Left hindlimb (tissue), 1 donor: ENCODE measurements at regions not wholly inside any gene's neighbourhood (a gene's known extent, or its start where the extent isn't known, plus 50 kb on each side); places are given as distances from the start of the nearest gene placed in this dataset.
A peak's percentile ranks its signal among the peaks of the same experiment; 100 is the strongest.

Experiments used
- DNase-seq: peaks from one replicate; pipeline ENCODE4 v3.0.0-alpha.2; 2018

- DNase-seq: no peak
These were observed 117.2 kb upstream of the SPRED2 start for GRCh38 chr2:65549631-65550030.

DNA sequence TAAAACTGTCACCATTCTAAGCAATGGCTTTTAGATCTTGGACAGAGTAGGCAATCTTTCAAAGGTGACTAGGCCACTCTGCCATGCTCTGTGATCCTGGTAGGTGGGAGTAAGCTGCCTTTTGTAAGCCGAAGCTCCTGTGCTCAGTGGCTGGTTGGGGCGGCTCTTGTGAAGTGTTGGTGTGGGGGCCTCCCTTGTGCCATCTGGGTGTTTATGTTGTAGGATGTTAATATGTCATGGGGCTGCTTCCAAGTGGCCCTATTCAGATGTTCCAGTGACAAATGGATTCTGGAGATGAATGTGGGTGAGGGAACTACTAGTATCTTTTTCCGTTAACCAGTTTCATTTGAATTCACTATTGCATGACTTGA, 116.8 kb upstream of the SPRED2 start:
- no peak for DNase-seq

GRCh38 chr2:65548576-65549256, 116.3 kb upstream of the SPRED2 start:
- DNase-seq: no peak

DNA sequence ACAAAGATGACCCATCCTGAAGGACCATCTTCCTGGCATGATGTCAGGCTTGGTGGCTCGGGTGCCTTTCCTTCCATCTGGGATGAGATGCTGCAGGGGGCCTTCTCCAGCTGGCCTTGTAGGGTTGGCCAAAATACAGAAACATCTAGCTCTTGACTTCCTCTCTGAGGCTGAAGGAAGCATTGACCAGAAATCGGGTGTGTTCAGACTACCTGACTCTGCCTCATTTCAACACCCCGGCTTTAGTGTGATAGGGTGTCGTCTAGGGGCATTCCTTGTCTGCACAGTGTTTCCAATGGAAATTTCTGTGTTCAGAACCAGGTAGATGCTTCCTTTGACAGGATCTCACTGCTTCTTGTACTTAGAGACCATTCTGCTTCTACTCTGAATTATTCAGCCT, 115.7 kb upstream of the SPRED2 start:
- no peak for DNase-seq

GRCh38 chr2:65545837-65546805, 113.7 kb upstream of the SPRED2 start:
- no peak for DNase-seq

GRCh38 chr2:65541773-65542172, 109.4 kb upstream of the SPRED2 start:
- no peak for DNase-seq

DNA sequence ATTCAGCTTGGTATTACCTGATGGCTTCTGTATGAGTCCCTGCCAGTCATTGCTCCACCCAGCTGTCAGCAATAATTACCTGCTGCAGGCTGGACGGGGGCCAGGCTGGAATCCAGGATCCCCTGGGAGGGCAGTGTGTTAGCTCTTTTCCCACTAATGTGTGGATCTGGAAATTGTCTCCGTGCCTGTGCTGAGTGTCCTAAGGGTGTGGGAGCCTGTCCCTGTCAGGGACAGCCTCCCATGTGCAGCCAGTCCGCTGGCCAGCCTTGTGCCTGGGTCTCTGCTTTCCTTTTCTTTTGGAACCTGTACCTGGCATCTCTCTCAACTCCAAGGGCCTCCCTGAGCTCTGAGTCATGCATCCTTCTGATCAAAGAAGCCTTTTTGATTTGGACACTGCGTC, 107.2 kb upstream of the SPRED2 start:
- DNase-seq: no peak

GRCh38 chr2:65537651-65538385, 105.4 kb upstream of the SPRED2 start:
- no peak for DNase-seq

DNA sequence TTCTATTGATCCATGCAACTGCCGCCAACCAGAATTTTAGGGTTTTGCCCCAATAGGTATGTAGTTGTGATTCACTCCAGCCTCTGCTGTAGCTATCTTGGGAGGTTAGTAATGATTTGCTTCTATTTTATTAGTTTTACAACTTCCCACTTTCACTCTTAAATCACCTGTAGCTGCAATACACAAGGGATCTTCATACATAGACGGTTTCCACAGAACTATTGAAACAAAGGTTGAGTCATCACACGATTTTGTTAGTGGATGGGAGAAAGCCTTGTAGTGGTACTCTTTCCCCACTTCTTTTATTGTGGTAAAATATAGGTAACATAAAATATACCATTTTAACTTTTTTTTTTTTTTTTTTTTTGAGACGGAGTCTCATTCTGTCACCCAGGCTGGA, 104.2 kb upstream of the SPRED2 start:
- no peak for DNase-seq

DNA sequence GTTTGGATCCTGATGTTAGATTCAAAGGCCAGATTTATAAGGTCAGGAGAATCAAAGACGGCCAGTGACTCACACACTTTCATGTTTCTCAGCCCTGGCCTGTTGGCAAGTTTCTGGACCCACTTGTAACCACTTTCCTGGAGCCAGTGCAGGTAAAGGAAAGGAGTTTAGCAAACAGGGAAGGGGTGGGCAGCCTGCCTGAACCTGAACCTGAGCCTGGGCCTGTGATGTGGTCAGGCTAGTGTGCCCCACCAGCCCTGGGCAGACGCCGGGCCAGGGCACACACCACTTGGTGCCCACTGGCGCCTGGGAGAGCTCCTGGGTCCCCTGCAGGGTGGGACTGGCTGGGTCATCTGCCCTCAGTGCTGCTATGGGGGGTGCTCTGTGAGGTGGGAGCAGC, 100.5 kb upstream of the SPRED2 start:
- no peak for DNase-seq

DNA sequence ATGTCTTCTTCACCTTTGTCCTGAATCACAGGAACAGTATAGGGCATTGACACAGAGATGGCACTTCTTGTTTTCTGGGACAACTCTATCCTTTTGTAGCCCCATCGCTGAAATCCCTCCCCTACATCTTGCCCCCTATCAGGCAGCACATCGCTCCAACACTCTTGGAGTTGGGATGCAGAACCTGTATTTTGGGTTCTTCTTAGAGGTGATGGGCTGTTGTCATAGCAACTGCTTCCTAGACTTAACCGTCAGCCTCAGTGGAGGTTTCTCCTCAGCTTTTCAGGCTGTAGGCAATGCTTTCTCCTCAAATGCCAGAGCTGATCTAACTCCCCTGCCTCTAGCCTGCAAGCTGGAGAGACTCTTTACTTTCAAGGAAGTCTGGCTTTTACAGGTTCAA, 99.9 kb upstream of the SPRED2 start:
- no peak for DNase-seq

GRCh38 chr2:65530547-65531320, 98.3 kb upstream of the SPRED2 start:
- no peak for DNase-seq

- no peak for DNase-seq
These were observed 97.0 kb upstream of the SPRED2 start for GRCh38 chr2:65529419-65529818.

DNA sequence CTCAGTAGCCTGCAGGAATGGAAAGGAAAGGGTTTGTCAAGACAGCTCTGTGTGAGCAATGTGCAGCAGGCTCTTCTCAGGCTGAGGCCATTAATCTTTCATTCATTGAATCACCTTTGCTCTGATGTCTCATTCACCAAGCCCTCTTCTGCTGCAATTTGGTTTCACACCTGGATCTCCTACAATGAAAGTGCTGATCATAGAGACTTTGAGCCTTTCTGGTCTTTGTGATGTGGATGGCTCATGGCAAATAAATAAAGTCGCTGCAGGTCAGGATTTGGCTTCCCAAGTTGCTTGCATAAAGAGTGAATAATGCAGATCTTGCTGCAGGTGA, 95.8 kb upstream of the SPRED2 start:
- DNase-seq: no peak

- no peak for DNase-seq
These were observed 95.2 kb upstream of the SPRED2 start for GRCh38 chr2:65527451-65528240.

- peak; percentile 65 for DNase-seq
These were observed 93.3 kb upstream of the SPRED2 start for GRCh38 chr2:65525616-65526231.

DNA sequence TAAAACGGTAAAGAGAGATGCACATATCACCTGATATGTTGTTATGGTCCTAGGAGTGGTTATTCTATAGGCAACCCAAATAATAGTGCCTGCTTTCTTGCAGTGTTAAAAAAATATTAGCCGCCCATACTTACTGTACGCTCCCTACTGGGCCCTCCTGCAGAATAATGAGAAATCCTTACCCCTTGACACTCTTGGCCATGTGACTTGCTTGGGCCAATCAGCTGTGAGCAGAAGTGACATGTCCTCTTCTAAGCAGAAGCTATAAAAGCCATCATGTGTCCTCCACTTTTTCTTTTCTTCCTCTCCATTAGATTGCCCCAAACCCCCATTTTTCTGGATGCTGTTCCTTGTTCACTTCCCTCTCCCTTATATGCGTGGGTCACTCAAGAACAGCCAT, 90.5 kb upstream of the SPRED2 start:
- DNase-seq: no peak

DNA sequence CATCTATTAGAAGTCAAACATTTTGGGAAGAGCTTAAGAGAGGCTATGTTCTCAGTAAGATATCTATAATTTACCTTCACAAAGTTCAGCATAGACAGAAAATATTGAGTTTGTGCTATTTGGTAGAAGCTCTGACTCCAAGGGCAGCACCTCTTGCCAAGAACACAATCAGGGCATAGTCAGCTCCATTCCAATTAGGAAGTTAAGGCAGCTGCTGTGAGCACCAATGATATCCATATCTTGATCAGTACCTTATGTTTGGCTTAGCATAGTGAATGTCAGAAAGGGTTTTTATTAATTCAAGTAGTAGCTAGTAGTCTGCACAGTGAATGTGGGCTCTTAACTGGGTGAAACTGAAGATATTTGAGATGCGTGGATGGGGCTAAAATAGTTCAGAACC, 86.4 kb upstream of the SPRED2 start:
- DNase-seq: no peak

DNA sequence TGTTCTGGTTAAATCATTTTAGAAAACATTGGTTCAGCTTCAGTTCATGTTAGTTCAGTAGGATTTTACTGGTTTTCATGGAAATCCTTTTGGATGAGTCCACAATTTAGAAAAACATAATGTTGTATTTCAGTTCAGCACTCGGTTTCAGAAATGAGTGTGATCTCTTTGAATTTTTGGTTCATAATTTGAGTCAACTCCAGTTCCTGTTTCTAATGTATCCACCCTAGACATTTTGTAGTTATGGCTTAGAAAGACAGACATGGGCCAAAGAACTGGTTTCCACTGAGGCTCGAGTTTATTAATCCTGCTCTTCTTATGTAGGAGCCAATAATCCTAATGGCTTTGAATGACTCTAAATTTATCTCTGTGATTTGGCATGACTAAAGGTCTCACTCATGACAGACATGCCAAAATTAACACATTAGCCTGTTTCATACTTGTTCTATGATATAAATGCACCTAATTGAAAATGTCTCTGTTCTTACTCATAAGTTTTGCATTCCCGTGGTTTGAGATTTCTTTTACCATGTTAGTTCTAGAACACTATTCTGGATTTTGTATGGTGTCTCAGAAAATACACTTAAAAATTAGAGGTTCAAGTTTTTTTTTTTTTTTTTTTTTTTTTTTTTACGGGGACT, 82.3 kb upstream of the SPRED2 start:
- DNase-seq: no peak

DNA sequence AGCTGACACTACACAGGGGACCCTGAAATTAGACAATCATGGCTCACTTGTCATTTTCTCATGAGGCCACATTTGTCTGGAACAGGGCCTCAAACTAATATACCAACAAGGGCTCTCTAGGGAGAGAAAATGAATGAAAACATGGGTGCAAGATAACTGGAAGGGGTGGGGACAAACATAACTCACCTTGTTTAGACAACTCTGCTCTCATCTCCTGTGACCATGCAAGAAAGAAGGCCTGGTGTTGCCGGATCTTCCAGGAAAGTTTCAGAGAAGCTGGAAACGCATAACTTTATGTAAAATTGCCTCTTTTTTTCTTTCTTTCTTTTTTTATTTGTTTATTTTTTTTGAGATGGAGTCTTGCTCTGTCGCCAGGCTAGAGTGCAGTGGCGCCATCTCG, 80.4 kb upstream of the SPRED2 start:
- DNase-seq: no peak

DNA sequence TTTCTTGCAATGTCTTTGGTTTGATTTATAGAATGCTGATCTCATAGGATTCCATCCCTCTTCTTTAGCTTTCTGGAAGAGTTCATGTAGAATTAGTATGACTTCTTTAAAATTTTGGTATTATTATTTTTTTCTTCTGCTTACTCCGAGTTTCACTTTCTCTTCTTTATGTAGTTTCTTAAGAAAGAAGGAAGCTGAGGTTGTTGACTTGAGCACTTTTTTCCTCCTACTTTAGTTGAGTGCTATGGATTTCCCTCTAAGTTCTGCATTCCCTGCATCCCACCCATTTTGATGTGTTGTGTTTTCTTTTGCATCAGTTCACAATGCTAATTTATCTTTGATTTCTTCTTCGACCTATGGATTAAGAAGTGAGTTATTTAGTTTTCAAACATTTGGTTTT, 78.9 kb upstream of the SPRED2 start:
- DNase-seq: no peak
